ENCODE measurements at regions not wholly inside any gene's neighbourhood (a gene's known extent, or its start where the extent isn't known, plus 50 kb on each side); places are given as distances from the start of the nearest gene placed in this dataset.

DNA sequence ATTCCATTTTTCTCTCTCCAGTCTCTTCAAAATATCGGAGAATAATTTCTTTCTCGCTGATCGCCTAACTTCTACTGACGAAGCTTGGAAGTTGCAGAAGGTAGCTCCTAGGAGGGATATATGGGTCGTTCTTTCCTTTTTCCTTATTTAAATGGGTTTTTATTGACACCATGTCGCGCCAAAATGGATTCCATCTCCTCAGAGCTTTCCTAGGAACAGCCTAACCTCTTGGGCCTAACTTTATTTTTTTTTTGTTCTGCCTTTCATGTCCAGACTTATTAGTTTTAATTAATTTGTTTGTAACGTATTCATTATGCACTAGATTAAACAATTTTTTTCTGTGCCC, 92.0 kb upstream of the XIST start:
- TF ChIP-seq SREBF2 (IDR thresholded peaks at IDR 0.05) = no peak
- TF ChIP-seq EP300 (IDR thresholded peaks at IDR 0.05) = no peak
- no peak for TF ChIP-seq CTCF (IDR thresholded peaks at IDR 0.05)
- TF ChIP-seq CHD2 (IDR thresholded peaks at IDR 0.05; ENCODE audit: low read length, partially characterized antibody) = no peak
- no peak for TF ChIP-seq REST (IDR thresholded peaks at IDR 0.05)
- TF ChIP-seq MYC (IDR thresholded peaks at IDR 0.05; ENCODE audit: borderline replicate concordance, low read length) = no peak
- no peak for TF ChIP-seq RFX5 (IDR thresholded peaks at IDR 0.05)
- TF ChIP-seq RARB (CRISPR knock-in tag; IDR thresholded peaks at IDR 0.05) = no peak

Measured in A549 (cell line).